GM19193 (cell line): ENCODE measurements at regions not wholly inside any gene's neighbourhood (a gene's known extent, or its start where the extent isn't known, plus 50 kb on each side); places are given as distances from the start of the nearest gene placed in this dataset.

Source experiments
- POLR2A ChIP-seq: IDR thresholded peaks from 4 replicates; pipeline ENCODE4 v1.6.1; 2011; ENCODE audit not compliant: insufficient read depth, insufficient read length; ENCODE audit errors: extremely low read depth

DNA sequence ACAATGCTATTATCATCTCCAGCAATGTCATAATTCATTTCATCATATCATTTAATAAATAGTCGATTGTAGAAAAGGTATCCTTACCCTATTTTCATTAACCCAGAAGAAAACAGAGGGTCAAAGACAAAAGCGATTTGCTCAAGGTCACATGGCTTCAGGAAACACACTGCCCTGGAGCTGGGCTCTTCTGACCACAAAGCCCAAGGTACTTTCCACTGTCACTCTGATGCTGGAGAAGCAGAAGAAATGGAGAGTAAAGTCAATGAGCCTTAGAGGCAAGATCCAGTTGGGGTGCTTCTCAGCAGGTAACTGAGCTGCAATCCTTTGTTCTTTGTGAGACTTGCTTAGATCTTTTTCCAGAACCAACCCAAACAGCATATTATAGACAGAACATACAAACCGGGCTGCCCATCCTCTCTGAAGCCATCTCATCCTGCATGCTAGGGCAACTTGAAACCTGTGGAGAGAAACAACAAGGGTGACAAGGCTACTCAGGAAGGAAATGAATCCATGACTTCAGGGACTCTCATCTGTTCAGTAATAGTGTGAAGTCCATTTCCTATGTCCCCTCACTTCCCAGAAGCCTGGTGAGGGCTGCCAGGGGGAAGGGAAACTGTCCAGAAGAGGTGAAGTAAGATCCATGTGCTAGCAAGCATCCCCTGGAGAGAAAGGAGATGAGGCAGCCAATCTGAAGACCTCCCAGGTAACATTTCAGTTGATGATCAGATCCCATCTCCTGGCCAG lies 148.6 kb upstream of the SVIL start:
- TF ChIP-seq POLR2A: no peak

GRCh38 chr10:29780639-29781038 lies 145.9 kb upstream of the SVIL start:
- no peak for TF ChIP-seq POLR2A

- no peak for TF ChIP-seq POLR2A
Measured at GRCh38 chr10:29780096-29780495, 145.3 kb upstream of the SVIL start.

- no peak for TF ChIP-seq POLR2A
Measured at GRCh38 chr10:29776246-29776645, 141.5 kb upstream of the SVIL start.

DNA sequence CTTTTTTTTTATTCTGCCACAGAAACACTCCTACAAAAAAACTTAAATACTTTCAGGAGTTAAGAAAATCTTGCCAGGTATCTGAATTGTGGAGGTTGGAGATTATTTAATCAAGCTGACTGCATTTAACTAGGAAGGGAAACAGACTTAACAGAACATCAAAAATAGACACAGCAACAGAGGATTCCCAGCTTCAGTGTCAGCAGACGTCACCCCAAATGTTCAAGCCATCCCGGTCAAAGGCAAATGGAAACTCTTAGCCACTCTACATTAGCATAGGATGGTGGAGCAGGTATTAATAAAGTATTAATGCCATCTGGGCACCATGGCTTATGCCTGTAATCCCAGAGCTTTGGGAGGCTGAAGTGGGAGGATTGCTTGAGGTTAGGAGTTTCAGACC lies 139.7 kb upstream of the SVIL start:
- no peak for TF ChIP-seq POLR2A

DNA sequence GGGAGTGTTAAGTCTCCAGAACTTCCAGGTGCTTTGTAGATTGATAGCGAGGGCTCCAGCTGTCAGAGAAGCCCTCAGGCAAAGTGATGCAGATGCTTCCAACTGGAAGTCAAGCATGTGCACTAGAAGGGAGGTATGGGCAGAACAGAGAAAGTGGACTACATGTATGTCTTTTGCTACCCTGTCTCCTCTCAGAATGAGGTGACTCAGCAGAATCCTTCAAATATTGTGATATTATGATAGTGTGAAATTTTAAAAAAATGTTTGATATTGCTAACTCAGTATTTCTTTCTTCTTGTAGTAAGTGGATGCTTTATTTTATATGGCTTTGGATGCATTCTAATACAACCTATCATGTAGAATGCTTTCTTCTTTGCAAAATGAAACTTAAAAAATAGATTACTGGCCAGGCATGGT lies 138.9 kb upstream of the SVIL start:
- no peak for TF ChIP-seq POLR2A

DNA sequence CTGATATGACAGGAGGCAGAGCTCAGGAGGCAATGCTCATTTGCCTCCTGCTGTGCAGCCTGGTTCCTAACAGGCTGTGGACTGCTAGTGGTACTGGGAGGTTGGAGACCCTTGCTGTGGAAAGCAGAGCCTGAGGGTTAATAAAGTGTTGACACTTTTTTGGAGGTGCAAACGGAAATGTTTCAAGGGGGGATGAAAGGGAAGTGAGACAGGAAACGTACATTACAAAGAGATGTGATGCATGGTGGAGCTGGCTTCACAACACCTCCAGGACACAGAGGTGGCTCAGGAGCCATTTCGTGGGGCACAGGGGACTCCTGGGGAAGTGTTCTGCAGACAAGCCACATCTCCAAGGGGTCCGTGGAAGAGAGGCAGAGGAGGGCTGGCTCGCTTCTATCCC lies 137.6 kb upstream of the SVIL start:
- TF ChIP-seq POLR2A: no peak

DNA sequence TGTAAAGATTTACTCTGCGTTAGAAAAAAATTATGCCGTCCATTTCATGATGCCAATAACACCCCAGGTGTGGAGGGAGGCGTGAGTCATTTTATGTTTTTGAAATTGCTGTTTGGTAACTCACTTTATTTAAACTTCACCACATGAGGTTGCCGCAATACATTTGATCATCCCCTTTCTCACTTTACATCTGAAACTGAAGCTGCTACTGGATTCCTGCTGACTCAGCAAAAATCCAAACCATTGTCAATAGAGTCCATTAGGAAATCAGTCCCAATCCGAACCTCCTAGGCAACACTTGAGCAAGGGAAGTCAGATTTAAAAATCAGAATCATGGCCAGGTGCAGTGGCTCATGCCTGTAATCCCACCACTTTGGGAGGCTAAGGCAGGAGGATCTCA lies 136.6 kb upstream of the SVIL start:
- TF ChIP-seq POLR2A: no peak

DNA sequence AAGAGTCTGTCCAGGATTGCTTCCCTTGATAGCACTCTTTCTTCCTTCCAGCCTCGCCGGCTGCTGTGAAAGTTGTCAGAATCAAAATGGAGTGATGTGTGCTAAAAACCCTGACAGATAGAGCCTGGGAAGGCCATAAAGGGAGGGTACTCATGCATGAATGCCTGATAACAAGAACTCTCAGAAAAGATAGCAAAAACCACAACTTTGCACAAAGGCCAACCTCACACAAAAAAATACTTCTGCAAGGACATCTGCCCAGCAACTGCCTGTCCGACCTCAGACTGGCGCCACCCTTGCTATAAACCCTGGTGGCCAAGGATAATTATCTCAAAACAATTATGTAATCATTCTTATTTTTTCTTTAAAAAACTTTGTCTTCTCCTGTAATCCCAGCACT lies 133.2 kb upstream of the SVIL start:
- TF ChIP-seq POLR2A: no peak

GRCh38 chr10:29766753-29767152 lies 132.0 kb upstream of the SVIL start:
- no peak for TF ChIP-seq POLR2A

- no peak for TF ChIP-seq POLR2A
Measured at GRCh38 chr10:29765330-29765729, 130.6 kb upstream of the SVIL start.

- no peak for TF ChIP-seq POLR2A
Measured at GRCh38 chr10:29763396-29763795, 128.6 kb upstream of the SVIL start.

DNA sequence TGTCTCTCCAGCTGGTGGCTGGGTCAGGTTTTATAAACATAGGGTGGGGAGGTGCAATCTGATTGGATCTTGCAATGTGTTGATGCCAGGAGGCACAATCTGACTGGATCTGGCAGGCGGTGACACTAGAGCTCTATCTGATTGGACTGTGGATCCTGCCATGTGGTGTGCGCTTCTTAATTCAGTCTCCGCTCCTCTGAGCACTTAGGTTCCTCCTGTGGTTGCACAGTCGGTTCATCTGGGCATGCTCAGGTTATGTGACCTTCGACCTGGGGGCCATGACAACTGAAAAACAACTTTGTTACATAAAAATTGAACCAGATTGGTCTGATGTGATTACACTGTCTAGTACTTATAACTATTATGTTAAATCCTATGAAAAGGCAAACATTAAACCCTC lies 127.1 kb upstream of the SVIL start:
- TF ChIP-seq POLR2A: no peak

DNA sequence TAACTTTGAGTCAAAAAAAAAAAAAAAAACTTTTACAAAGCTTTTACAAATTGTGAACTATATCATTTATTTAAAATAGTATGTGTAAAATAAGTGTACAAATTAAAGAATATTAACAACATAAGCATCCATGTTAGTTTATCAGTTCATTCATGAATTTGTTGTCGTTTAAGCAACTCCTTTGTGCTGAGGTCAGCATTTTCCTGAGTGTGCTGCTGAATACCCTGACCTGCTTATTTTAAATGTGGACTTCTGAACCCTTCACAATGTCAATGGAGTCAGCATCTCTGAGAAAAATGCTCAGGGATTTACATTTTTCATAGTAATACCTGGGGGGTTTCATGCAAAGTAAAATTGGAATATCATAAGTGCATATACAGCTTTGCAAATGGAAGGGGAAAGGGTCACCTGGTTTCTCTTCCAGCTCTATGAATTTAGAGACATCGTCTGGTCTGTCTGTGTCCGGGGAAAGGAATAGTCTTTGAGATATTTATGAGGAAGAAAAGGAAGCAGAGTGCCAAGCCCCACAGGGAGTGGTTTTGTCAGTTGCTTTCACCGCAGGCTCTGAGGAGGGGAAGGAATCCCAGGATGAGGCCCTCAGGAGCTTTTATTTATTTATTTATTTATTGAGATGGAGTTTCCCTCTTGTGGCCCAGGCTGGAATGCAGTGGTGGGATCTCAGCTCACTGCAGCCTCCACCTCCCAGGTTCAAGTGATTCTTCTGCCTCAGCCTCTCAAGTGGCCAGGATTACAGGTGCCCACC lies 125.5 kb upstream of the SVIL start:
- no peak for TF ChIP-seq POLR2A

DNA sequence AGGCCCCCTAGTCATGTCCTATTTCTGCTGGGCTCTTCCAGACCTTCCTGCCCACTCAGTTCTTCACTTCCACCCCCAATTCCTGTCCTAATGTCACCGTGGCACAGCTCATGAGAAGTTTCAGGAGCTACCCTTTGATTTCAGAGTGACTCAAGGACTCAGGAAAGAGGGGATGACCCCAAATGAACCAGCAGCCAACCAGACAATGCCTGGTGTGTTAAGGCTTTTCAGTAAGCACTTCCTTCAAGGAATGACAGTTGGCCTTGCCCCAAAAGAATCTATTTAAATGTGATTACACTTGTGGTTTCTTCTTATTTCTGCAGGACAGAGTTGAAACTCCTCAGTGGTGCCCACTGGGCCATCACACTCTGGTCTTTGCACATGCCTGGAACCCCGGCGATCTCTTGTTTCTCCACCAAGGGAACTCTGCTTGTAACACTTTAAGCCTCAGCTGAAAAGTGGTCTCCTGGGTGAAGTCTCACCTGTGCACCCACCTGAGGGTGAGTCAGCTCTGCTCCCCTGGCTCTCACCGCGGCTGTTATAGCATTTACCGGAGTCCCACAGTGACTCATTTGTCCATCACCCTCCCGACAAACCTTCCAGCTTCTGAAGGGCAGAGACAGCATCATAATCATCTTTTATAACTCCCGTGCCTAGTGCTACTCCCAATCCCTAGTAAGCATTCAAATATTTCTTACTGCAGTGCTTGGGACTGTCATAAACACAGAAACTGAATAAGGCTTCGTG lies 123.0 kb upstream of the SVIL start:
- no peak for TF ChIP-seq POLR2A

DNA sequence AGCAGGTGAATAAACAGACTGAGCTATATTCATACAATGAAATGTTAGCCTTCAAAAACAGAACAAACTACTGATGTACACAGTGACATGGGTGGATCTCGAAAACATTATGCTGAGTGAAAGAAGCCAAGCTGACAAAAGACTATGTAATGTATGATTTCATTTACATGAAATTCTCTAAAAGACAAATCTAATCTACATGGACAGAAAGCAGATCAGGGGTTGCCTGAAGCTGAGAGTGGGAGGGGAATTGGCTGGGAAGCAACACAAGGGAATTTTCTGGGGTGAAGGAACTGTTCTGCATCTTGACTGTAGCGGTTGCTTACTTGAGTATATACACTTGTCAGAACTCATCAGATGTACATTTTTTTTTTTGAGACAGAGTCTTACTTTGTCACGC lies 121.7 kb upstream of the SVIL start:
- no peak for TF ChIP-seq POLR2A

- TF ChIP-seq POLR2A: no peak
Measured at GRCh38 chr10:29753283-29753682, 118.5 kb upstream of the SVIL start.

GRCh38 chr10:29751684-29752083 lies 116.9 kb upstream of the SVIL start:
- no peak for TF ChIP-seq POLR2A
